ENCODE measurements at regions not wholly inside any gene's neighbourhood (a gene's known extent, or its start where the extent isn't known, plus 50 kb on each side); places are given as distances from the start of the nearest gene placed in this dataset.
"Not testable (repeated sequence)": the region's sequence is repeated elsewhere in the genome, so short reads cannot be mapped to it uniquely, and the experiment has no call there.

GRCh38 chr13:70769817-70770216, 661.6 kb upstream of the KLHL1 start:
- ATAC-seq (no peak), DNase-seq (no peak)
- Histone ChIP-seq H3K4me1 (no peaks in the 10 kb centered on the region), H3K27ac (no peak overlapping the region), H3K27me3 (no peaks in the 10 kb centered on the region), H3K9me3 (no peaks in the 10 kb centered on the region), H3K4me3 (no peak overlapping the region), H3K36me3 (no peaks in the 10 kb centered on the region)
- TF ChIP-seq CTCF (IDR thresholded peaks at IDR 0.05) = no peak
- intact Hi-C loops (cut with DNase I) = no loop called here

GRCh38 chr13:70758932-70759331, 650.7 kb upstream of the KLHL1 start:
- no peak overlapping the region for H3K27ac ChIP-seq
- no peak for TF ChIP-seq CTCF (IDR thresholded peaks at IDR 0.05)
- no peaks in the 10 kb centered on the region for H3K4me1 ChIP-seq
- H3K36me3 ChIP-seq = no peaks in the 10 kb centered on the region
- ATAC-seq = no peak
- no peaks in the 10 kb centered on the region for H3K27me3 ChIP-seq
- DNase-seq = no peak
- no peak overlapping the region for H3K4me3 ChIP-seq
- no peaks in the 10 kb centered on the region for H3K9me3 ChIP-seq
- intact Hi-C loops (cut with DNase I) = no loop called here

GRCh38 chr13:70756088-70756487, 647.8 kb upstream of the KLHL1 start:
- DNase-seq (no peak), ATAC-seq (no peak)
- TF ChIP-seq CTCF (IDR thresholded peaks at IDR 0.05) = no peak
- Histone ChIP-seq H3K9me3 (no peaks in the 10 kb centered on the region), H3K4me1 (no peaks in the 10 kb centered on the region), H3K27me3 (no peaks in the 10 kb centered on the region), H3K4me3 (no peak overlapping the region), H3K27ac (no peak overlapping the region), H3K36me3 (no peaks in the 10 kb centered on the region)
- intact Hi-C loops (cut with DNase I) = no loop called here

GRCh38 chr13:70755456-70755855, 647.2 kb upstream of the KLHL1 start:
- intact Hi-C loops (cut with DNase I) = no loop called here
- DNase-seq (no peak), ATAC-seq (no peak)
- TF ChIP-seq CTCF (IDR thresholded peaks at IDR 0.05) = no peak
- H3K4me1 ChIP-seq = no peaks in the 10 kb centered on the region
- H3K27ac ChIP-seq = no peak overlapping the region
- no peaks in the 10 kb centered on the region for H3K27me3 ChIP-seq
- no peaks in the 10 kb centered on the region for H3K36me3 ChIP-seq
- no peak overlapping the region for H3K4me3 ChIP-seq
- H3K9me3 ChIP-seq = no peaks in the 10 kb centered on the region

GRCh38 chr13:70747262-70747661, 639.0 kb upstream of the KLHL1 start:
- intact Hi-C loops (cut with DNase I) = no loop called here

GRCh38 chr13:70746469-70746868, 638.2 kb upstream of the KLHL1 start:
- H3K4me3 ChIP-seq; H3K4me1 ChIP-seq; H3K36me3 ChIP-seq; H3K9me3 ChIP-seq; H3K27ac ChIP-seq; DNase-seq; H3K27me3 ChIP-seq; intact Hi-C loops (cut with DNase I); ATAC-seq: not testable (repeated sequence)

More at GRCh38 chr13:70747262-70747661, 639.0 kb upstream of the KLHL1 start:
- no peak for TF ChIP-seq CTCF (IDR thresholded peaks at IDR 0.05)
- Histone ChIP-seq H3K4me1 (no peaks in the 10 kb centered on the region), H3K36me3 (no peaks in the 10 kb centered on the region), H3K27ac (no peak overlapping the region), H3K4me3 (no peak overlapping the region), H3K9me3 (no peaks in the 10 kb centered on the region), H3K27me3 (no peaks in the 10 kb centered on the region)
- no peak for ATAC-seq
- DNase-seq = no peak

Measured in upper lobe of right lung (tissue), 1 donor.